ENCODE measurements at regions not wholly inside any gene's neighbourhood (a gene's known extent, or its start where the extent isn't known, plus 50 kb on each side); places are given as distances from the start of the nearest gene placed in this dataset.

- TF ChIP-seq POLR2A (IDR thresholded peaks at IDR 0.05) (no peak), CTCF (IDR thresholded peaks at IDR 0.05) (no peak)
Measured at GRCh38 chr5:27996665-27997064, 958.3 kb upstream of the CDH9 start.

Data from Peyer's patch (tissue), 4 donors.